WTC11 (cell line): ENCODE measurements at regions not wholly inside any gene's neighbourhood (a gene's known extent, or its start where the extent isn't known, plus 50 kb on each side); places are given as distances from the start of the nearest gene placed in this dataset.

Source experiments
- ATAC-seq: fragments of 200-7000 bp; cut with Tn5 transposase; 2 replicates; pipeline ENCODE4 v1.10.0; 2021; ENCODE audit warnings: mild to moderate bottlenecking, moderate library complexity
- CTCF ChIA-PET: fragments of 300-600 bp; sonication (Branson Sonifier 250); formaldehyde crosslinking; loops from one replicate; lab custom pipeline; 2021; ENCODE audit warnings: antibody characterized with exemption; lab: Charles Lee
- POLR2A ChIA-PET: fragments of 350-600 bp; sonication (Branson Sonifier 250); formaldehyde crosslinking; loops from one replicate; lab custom pipeline; 2021; ENCODE audit warnings: antibody characterized with exemption; lab: Charles Lee
- DNase-seq: peaks from one replicate; pipeline ENCODE4 v3.0.0; 2021; ENCODE audit warnings: low spot score
- H3K27ac Mint-ChIP-seq: 2 replicates; pipeline ENCODE4 v1.8.0; 2021; ENCODE audit warnings: mixed read lengths
- H3K27me3 Mint-ChIP-seq: 2 replicates; pipeline ENCODE4 v1.8.0; 2021; ENCODE audit warnings: low read depth, mild to moderate bottlenecking, moderate library complexity, mixed read lengths
- H3K36me3 Mint-ChIP-seq: 2 replicates; pipeline ENCODE4 v1.8.0; 2021; ENCODE audit warnings: mixed read lengths
- H3K4me1 Mint-ChIP-seq: 2 replicates; pipeline ENCODE4 v1.8.0; 2022; ENCODE audit warnings: mixed read lengths
- H3K4me3 Mint-ChIP-seq: 2 replicates; pipeline ENCODE4 v1.8.0; 2021; ENCODE audit warnings: mild to moderate bottlenecking, moderate library complexity, mixed read lengths
- H3K9me3 Mint-ChIP-seq: 2 replicates; pipeline ENCODE4 v1.8.0; 2021; ENCODE audit warnings: mixed read lengths
- AFF4 ChIP-seq: sonication (generic); formaldehyde crosslinking; IDR thresholded peaks from 2 replicates; pipeline ENCODE4 v1.8.1; 2023; ENCODE audit warnings: mild to moderate bottlenecking, missing genetic modification reagents, borderline replicate concordance
- ATF2 ChIP-seq: sonication (generic); formaldehyde crosslinking; IDR thresholded peaks from 2 replicates; pipeline ENCODE4 v1.8.1; 2022; ENCODE audit warnings: low read depth, missing genetic modification reagents, borderline replicate concordance
- CREB1 ChIP-seq: sonication (generic); formaldehyde crosslinking; IDR thresholded peaks from 2 replicates; pipeline ENCODE4 v1.8.0; 2023; ENCODE audit warnings: mild to moderate bottlenecking, missing genetic modification reagents
- CREM ChIP-seq: sonication (generic); formaldehyde crosslinking; IDR thresholded peaks from 2 replicates; pipeline ENCODE4 v1.8.1; 2022; ENCODE audit warnings: mild to moderate bottlenecking, missing genetic modification reagents, moderate library complexity
- E2F4 ChIP-seq: sonication (generic); formaldehyde crosslinking; IDR thresholded peaks from 2 replicates; pipeline ENCODE4 v1.8.1; 2022; ENCODE audit warnings: low read depth, mild to moderate bottlenecking, moderate library complexity, missing genetic modification reagents, borderline replicate concordance
- E2F5 ChIP-seq: sonication (generic); formaldehyde crosslinking; IDR thresholded peaks from 2 replicates; pipeline ENCODE4 v1.8.1; 2022; ENCODE audit warnings: mild to moderate bottlenecking, moderate library complexity, missing genetic modification reagents
- GRHL2 ChIP-seq: fragments of 250-450 bp; sonication (Bioruptor Pico); IDR thresholded peaks from 2 replicates; pipeline ENCODE4 v1.8.0; 2022; ENCODE audit warnings: mild to moderate bottlenecking, moderate library complexity; ENCODE audit not compliant: insufficient replicate concordance, severe bottlenecking
- HMGA2 ChIP-seq: fragments of 250-450 bp; sonication (Bioruptor Pico); IDR thresholded peaks from 2 replicates; pipeline ENCODE4 v1.4.0; 2021; ENCODE audit warnings: mild to moderate bottlenecking, moderate library complexity
- JAZF1 ChIP-seq: fragments of 250-450 bp; sonication (Bioruptor Pico); IDR thresholded peaks from 2 replicates; pipeline ENCODE4 v1.9.0; 2021; ENCODE audit warnings: moderate library complexity, mild to moderate bottlenecking, inconsistent platforms
- MAX ChIP-seq: sonication (generic); formaldehyde crosslinking; IDR thresholded peaks from 2 replicates; pipeline ENCODE4 v1.8.0; 2022; ENCODE audit warnings: mild to moderate bottlenecking, missing genetic modification reagents
- NFATC4 ChIP-seq: fragments of 250-450 bp; sonication (Bioruptor Pico); IDR thresholded peaks from 2 replicates; pipeline ENCODE4 v1.9.0; 2021; ENCODE audit warnings: mild to moderate bottlenecking
- SOX15 ChIP-seq: fragments of 250-450 bp; sonication (Bioruptor Pico); IDR thresholded peaks from 2 replicates; pipeline ENCODE4 v1.9.0; 2021; ENCODE audit warnings: mild to moderate bottlenecking
- TCF7 ChIP-seq: sonication (generic); formaldehyde crosslinking; IDR thresholded peaks from 2 replicates; pipeline ENCODE4 v1.8.0; 2022; ENCODE audit warnings: mild to moderate bottlenecking, low read depth, missing genetic modification reagents, moderate library complexity
- ZMAT4 ChIP-seq: fragments of 250-450 bp; sonication (Bioruptor Pico); IDR thresholded peaks from 2 replicates; pipeline ENCODE4 v1.9.0; 2021; ENCODE audit warnings: mild to moderate bottlenecking
- ZNF425 ChIP-seq: fragments of 250-450 bp; sonication (Bioruptor Pico); conservative IDR thresholded peaks from 2 replicates; pipeline ENCODE4 v1.9.0; 2021; ENCODE audit warnings: mild to moderate bottlenecking
- ZNF671 ChIP-seq: fragments of 250-450 bp; sonication (Bioruptor Pico); IDR thresholded peaks from 2 replicates; pipeline ENCODE4 v1.8.0; 2021; ENCODE audit warnings: mild to moderate bottlenecking

GRCh38 chr4:35926788-35927187 is 317.5 kb downstream of the ARAP2 start (continued):
- TF ChIP-seq AFF4 (CRISPR knock-in tag) (no peak), ZMAT4 (no peak), CREM (CRISPR knock-in tag) (no peak), GRHL2 (no peak), JAZF1 (CRISPR knock-in tag) (no peak), ATF2 (no peak), HMGA2 (CRISPR knock-in tag) (no peak), CREB1 (CRISPR knock-in tag) (no peak), E2F5 (CRISPR knock-in tag) (no peak), TCF7 (CRISPR knock-in tag) (no peak)

GRCh38 chr4:35933901-35934300 is 310.4 kb downstream of the ARAP2 start:
- DNase-seq (no peak), ATAC-seq (peak; percentile 52)
- CTCF ChIA-PET, result interaction anchor here (1.2 to 1.4 kb wide), 3 partner anchors 19 to 392 kb away, joined by 4 to 6 read pairs (median 4); no protein-coding TSS in a partner anchor
- Mint-ChIP-seq H3K27me3 (no peaks in the 10 kb centered on the region), H3K36me3 (no peaks in the 10 kb centered on the region), H3K9me3 (no peaks in the 10 kb centered on the region), H3K4me1 (peaks cover 10% of the 10 kb centered on the region), H3K27ac (peak overlapping the region; percentile 39; the same call in 1 of the 2 replicates), H3K4me3 (no peak overlapping the region; the same call in 1 of the 2 replicates)
- POLR2A ChIA-PET, result no interaction called here
- no peak for TF ChIP-seq SOX15 (CRISPR knock-in tag)
- no peak for TF ChIP-seq E2F4
- TF ChIP-seq HMGA2 (CRISPR knock-in tag), result no peak
- no peak for TF ChIP-seq NFATC4 (CRISPR knock-in tag)
- TF ChIP-seq ZNF671 (CRISPR knock-in tag), result no peak
- no peak for TF ChIP-seq TCF7 (CRISPR knock-in tag)
- no peak for TF ChIP-seq JAZF1 (CRISPR knock-in tag)
- TF ChIP-seq ZNF425, result no peak
- no peak for TF ChIP-seq ATF2
- no peak for TF ChIP-seq MAX
